ENCODE measurements at regions not wholly inside any gene's neighbourhood (a gene's known extent, or its start where the extent isn't known, plus 50 kb on each side); places are given as distances from the start of the nearest gene placed in this dataset.

DNA sequence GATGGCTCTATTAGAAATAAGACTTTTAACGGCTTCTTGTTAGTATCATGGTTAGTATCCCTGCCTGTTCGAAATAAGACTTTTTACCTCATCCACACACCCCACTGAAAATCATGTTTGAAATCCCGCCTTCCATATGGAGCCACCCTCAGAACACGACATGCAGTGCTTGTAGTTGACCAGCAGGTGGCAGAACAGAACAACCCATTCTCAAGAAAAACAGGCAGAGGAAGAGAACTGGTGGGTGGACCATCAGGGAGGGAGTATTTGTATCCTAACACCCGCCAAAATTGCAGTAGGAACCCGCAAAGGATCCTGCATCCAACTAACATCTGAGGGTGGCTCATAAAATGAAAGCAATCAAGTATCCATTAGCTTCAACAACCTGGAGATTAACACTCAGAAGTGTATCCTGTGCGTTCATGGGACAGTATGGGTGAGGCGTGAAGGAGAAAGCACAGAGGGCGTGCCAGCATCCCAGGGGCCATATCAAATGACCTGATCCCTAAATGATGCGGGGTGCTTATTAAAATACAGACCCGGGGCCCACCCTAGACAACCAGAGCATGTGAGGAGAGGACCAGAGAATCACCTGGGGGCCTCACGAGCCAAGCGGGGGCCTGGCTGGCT lies 89.6 kb upstream of the NHSL1 start:
- Histone ChIP-seq H3K4me3 (ENCODE audit: low read depth, low read length) (no peak overlapping the region), H3K27me3 (ENCODE audit: insufficient read depth, low read depth, severe bottlenecking) (no peaks in the 10 kb centered on the region), H3K36me3 (no peaks in the 10 kb centered on the region), H3K9me3 (ENCODE audit: severe bottlenecking) (no peaks in the 10 kb centered on the region), H3K27ac (no peak overlapping the region)
- peak; percentile 63 for DNase-seq
- TF ChIP-seq, protein P1, sequence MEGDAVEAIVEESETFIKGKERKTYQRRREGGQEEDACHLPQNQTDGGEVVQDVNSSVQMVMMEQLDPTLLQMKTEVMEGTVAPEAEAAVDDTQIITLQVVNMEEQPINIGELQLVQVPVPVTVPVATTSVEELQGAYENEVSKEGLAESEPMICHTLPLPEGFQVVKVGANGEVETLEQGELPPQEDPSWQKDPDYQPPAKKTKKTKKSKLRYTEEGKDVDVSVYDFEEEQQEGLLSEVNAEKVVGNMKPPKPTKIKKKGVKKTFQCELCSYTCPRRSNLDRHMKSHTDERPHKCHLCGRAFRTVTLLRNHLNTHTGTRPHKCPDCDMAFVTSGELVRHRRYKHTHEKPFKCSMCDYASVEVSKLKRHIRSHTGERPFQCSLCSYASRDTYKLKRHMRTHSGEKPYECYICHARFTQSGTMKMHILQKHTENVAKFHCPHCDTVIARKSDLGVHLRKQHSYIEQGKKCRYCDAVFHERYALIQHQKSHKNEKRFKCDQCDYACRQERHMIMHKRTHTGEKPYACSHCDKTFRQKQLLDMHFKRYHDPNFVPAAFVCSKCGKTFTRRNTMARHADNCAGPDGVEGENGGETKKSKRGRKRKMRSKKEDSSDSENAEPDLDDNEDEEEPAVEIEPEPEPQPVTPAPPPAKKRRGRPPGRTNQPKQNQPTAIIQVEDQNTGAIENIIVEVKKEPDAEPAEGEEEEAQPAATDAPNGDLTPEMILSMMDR (IDR thresholded peaks at IDR 0.05; ENCODE audit: low read depth, low read length) = peak; percentile 77

DNA sequence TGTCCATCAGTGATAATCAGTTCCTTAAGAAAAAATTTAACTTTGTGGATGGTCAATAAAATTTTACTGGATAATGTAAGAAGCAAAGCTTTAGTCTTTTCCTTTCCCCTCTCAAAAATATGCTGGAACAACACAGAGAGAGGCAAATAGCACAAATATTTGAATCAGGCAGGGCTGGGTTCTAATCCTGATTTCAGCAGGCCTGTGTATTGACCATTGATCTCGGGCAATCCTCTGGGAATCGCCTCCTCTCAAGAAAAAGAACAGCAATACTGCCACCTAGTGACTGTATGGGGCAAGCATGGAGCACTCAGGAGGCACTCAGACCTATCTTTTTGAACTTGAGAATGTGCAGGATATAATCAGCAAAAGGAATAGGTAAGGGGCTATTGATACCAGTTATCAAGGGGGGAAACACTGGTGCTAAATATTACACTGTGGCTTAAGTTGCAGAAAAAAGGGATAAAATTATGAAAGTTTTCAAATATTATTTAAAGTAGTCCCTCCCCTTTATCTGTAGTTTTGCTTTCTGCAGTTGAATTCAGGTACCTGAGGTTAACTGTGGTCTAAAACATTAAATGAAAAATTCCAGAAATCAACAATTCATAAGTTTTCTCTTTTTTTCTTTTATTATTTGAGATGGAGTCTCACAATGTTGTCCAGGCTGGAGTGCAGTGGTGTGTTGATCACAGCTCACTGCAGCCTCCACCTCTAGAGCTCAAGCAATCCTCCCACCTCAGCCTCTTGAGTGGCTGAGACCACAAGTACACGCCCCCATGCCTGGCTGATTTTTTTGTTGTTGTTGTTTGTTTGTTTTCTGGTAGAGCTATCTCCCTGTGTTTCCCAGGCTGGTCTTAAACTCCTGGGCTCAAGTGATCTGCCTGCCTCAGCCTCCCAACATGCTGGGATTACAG lies 91.8 kb upstream of the NHSL1 start:
- TF ChIP-seq, protein P1 (IDR thresholded peaks at IDR 0.05; ENCODE audit: low read depth, low read length) = peak; percentile 72

DNA sequence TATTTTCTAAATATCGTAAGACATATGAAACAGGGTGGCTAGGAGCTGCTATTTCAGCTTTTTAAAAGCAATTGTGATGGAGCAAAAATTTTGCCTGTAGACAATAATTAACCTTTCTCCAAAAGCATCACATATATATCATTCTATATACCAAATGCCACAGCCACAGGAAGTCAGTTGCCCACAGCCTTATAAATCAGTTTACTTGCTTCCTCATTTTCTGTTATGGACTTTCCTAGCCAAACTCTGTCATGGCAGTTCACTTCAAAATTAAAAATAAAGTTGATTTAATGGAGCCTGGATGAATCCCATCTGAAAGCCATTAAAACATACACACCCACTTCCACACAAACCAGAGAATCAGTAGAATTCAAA lies 93.4 kb upstream of the NHSL1 start:
- Histone ChIP-seq H3K27ac (no peak overlapping the region), H3K4me3 (ENCODE audit: low read depth, low read length) (no peak overlapping the region), H3K9me3 (ENCODE audit: severe bottlenecking) (no peaks in the 10 kb centered on the region), H3K27me3 (ENCODE audit: insufficient read depth, low read depth, severe bottlenecking) (no peaks in the 10 kb centered on the region), H3K36me3 (no peaks in the 10 kb centered on the region)
- no peak for DNase-seq
- TF ChIP-seq, protein P1 (IDR thresholded peaks at IDR 0.05; ENCODE audit: low read depth, low read length) = no peak

More for the DNA sequence above, 91.8 kb upstream of the NHSL1 start:
- H3K9me3 ChIP-seq (ENCODE audit: severe bottlenecking) = no peaks in the 10 kb centered on the region
- no peaks in the 10 kb centered on the region for H3K27me3 ChIP-seq (ENCODE audit: insufficient read depth, low read depth, severe bottlenecking)
- no peak overlapping the region for H3K4me3 ChIP-seq (ENCODE audit: low read depth, low read length)
- H3K27ac ChIP-seq = no peak overlapping the region
- no peaks in the 10 kb centered on the region for H3K36me3 ChIP-seq
- peak; percentile 76 for DNase-seq

DNA sequence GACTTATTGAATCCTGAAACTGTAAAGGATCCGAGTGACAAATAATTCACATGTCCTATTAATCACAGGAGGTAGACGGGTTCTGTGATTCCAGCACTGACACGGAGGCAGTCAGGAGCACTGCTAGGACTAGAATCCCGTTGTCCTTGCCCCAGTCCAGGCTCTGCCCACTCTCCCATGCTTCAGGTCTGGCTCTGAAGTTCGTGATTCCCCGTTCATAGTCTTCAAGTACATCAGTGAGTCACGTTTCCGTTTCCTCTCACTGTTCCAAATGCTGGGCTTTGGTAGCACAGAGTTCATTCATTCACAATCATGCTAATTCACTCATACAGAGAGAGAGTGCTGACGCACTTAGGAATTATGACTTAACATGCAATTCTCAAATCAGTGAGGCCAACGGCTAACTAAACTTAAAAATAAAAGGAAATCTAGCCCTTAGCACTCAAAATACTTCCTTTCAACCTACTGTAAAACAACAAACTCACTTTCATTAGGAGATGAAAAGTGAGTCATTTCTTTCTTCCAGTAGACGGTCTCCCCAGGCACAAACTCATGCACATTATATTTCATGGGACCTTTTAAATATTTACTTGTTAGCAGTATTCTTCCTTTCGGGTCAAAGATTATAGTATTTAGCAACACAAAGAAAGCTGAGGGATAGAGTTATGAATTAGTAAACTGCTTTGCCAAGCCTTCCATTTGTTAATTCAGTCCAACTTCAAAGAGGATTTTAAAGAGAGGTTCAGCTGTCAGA lies 94.0 kb upstream of the NHSL1 start:
- Histone ChIP-seq H3K36me3 (no peaks in the 10 kb centered on the region), H3K27ac (no peak overlapping the region), H3K27me3 (ENCODE audit: insufficient read depth, low read depth, severe bottlenecking) (no peaks in the 10 kb centered on the region), H3K9me3 (ENCODE audit: severe bottlenecking) (no peaks in the 10 kb centered on the region), H3K4me3 (ENCODE audit: low read depth, low read length) (no peak overlapping the region)
- DNase-seq = no peak
- TF ChIP-seq, protein P1 (IDR thresholded peaks at IDR 0.05; ENCODE audit: low read depth, low read length) = no peak

DNA sequence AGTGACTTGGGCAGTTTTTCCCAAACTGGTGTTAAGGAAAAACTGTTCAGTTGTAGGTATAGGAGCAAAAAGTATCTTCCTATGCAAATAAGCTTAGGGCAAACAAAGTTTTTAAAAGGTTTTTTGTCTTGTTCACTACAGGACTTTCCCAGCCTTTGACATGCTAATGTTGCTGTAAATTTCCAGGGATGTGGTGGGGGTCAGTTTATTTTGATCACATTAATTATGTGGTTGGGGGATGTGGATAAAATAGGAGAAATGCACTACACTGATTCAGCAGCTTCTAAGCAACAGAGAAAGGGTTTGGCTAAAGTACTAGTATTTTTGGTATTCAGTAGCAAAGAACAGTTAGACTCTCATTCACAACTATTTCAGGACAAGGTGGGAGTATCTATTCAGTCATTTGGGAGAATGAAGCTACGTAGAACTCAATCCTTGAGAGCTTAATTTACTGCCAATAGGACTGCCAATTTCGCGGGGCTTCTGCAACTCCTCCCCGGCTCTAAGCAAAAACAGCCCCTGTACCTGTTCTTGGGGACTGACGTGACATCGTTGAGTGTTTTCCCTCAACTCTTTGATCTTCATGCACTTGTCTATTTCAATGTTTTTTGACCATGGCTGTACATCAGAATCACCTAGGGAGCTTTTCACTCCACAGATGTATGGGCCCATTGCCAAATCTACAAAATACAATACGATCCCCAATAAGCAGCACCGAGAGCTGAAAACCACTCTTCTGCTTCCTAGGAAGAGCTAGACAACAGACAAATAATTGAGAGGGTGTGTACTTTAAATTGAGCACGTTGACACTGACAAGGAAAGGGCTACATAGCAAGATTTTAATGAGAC lies 94.8 kb upstream of the NHSL1 start:
- H3K36me3 ChIP-seq = no peaks in the 10 kb centered on the region
- H3K4me3 ChIP-seq (ENCODE audit: low read depth, low read length) = no peak overlapping the region
- TF ChIP-seq, protein P1 (IDR thresholded peaks at IDR 0.05; ENCODE audit: low read depth, low read length) = no peak
- no peaks in the 10 kb centered on the region for H3K27me3 ChIP-seq (ENCODE audit: insufficient read depth, low read depth, severe bottlenecking)
- no peak overlapping the region for H3K27ac ChIP-seq
- no peak for DNase-seq
- no peaks in the 10 kb centered on the region for H3K9me3 ChIP-seq (ENCODE audit: severe bottlenecking)

All from WERI-Rb-1 (cell line).